Fibroblast of skin of left biceps (primary cell): ENCODE measurements at regions not wholly inside any gene's neighbourhood (a gene's known extent, or its start where the extent isn't known, plus 50 kb on each side); places are given as distances from the start of the nearest gene placed in this dataset.
"Not testable (repeated sequence)": the region's sequence is repeated elsewhere in the genome, so short reads cannot be mapped to it uniquely, and the experiment has no call there.

ENCODE experiments used
- DNase-seq, 2 experiments: peaks; one replicate each; pipeline ENCODE4 v3.0.0-alpha.2; 2013; ENCODE audit warnings: low read depth in 2 of 2

- no peak for DNase-seq
Measured at GRCh38 chr4:114249561-114249960, 270.1 kb upstream of the ARSJ start.

DNA sequence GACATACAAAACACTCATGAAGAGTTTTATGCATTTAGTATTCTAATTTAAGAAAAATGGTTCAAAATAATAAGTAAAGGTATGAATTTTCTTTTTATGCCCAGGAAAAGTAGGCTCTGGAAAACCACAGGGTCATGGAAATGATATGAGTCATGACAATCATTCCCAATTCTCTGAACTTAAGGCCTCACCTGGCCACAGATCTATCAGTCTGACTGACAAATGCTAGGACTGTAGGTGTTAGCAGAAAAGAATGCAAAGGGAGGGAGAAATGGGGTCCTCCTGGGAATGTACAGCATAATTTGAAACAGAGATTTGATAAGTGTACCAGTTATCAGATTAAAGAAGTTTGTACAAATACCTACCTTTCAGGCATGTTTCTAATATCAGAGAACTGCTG is 270.5 kb upstream of the ARSJ start:
- DNase-seq, result no peak

GRCh38 chr4:114250439-114250891 is 271.0 kb upstream of the ARSJ start:
- DNase-seq, result no peak

DNA sequence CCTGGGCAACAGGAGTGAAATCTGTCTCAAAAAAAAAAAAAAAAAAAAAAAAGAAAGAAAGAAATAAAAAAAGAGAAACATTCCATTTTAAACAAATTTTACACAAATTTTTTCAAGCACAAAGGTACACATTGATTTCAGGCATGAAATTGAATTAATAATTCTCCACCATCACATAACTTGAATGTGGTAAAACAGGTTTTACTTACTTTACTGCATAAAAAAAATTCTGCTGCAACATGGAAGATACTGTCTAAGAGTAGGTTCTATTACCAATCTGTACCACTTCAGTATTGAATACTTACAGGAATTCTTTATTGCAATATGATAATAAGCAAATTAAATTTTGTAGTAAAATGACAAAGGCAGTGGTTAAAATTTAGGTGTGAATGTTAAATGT is 271.6 kb upstream of the ARSJ start:
- no peak for DNase-seq

DNA sequence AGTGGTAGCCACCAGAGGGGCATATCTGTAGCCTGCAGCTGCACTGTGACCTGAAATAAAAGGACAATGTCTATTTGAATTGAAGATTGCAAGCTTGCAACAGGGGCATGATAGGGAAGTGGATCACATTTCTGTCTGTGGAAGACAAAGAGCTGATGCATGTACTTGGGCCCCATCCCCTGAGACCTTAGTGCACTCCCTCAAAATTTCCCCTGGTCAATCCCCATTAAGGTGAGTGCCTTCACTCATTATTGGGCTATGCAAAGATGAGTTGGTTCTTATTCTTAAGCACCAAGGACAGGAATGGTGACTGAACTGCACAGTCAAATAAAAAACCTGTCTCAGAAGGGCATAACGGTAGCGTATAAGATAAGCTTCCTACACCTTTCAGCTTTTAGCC is 273.1 kb upstream of the ARSJ start:
- DNase-seq, result no peak

DNA sequence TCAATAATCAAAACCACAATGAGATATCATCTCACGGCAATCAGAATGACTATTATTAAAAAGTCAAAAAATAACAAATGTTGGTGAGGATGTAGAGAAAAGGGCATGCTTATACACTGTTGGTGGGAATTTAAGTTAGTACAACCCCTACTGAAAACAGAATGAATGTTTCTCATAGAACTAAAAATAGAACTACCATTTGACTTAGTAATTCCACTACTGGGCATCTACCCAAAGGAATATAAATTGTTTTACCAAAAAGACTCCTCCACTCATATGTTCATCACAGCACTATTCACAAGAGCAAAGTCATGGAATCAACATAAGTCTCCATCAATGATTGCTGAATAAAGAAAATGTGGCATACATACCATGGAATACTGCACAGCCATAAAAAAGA is 278.1 kb upstream of the ARSJ start:
- no peak for DNase-seq

GRCh38 chr4:114262421-114262820 is 283.0 kb upstream of the ARSJ start:
- not testable (repeated sequence) for DNase-seq

GRCh38 chr4:114263233-114263632 is 283.8 kb upstream of the ARSJ start:
- no peak for DNase-seq

- DNase-seq, result no peak
Measured at GRCh38 chr4:114264452-114264851, 285.0 kb upstream of the ARSJ start.

DNA sequence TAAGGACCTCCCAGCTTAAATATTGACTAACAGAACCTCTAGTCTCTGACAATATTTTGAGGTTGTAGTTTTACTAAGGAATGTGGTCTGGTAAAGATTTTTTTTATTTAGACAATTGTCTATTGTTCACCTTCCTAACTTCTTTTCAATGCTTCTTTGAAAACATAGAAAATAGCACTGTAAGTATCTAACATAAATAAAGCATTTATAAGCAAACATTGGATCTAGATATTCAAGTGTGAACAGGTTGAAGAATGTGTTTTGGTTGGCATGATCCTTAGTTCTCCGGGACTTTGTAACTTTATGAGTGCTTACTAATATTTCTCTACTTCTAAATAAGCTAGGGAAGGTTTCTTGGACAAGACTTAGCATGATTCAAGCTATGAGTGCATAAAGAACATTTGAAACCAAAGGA is 285.4 kb upstream of the ARSJ start:
- DNase-seq, result no peak

DNA sequence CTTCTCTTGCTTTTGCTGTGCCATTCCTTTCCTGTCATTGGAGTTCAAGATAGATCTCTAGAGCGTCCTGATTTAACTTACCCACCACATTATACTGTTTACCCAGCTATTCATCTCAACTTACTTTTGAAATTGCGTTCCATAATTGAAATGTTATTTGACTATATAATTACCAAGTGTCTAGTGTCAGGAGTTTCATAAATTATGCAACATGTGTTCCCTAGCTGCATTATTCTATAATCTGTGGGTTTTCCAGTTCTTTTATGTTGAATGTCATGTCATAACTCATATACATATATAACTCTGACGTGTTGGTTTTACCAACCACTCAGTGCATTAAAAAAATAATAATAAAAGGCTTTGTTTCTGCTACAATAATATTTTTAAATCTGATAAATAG is 285.9 kb upstream of the ARSJ start:
- no peak for DNase-seq

GRCh38 chr4:114267976-114268375 is 288.5 kb upstream of the ARSJ start:
- DNase-seq, result no peak

- DNase-seq, result no peak
Measured at GRCh38 chr4:114271031-114271430, 291.6 kb upstream of the ARSJ start.

DNA sequence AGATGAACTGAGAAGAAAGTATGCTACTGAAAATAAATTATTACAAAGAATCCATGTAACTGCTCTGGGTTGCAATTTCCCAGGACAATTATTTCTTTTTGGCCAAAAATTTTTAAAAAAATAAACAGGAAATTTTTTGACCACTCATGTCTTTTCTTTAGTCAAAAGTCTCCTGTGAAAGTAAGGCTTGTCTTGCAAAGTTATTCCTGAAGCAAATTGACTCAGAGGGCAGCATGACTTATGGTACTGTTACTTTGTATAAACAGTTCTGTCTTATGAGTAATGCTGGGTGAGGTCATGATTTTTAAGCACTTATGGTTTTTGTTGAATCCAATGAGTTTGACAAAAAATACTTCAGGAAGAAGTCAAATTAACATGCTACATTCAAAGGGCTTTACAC is 292.8 kb upstream of the ARSJ start:
- DNase-seq, result peak; percentile 84 to 90

- DNase-seq, result no peak
Measured at GRCh38 chr4:114273238-114273637, 293.8 kb upstream of the ARSJ start.

- peak; percentile 37 to 49 for DNase-seq
Measured at GRCh38 chr4:114277690-114278089, 298.2 kb upstream of the ARSJ start.

- DNase-seq, result no peak
Measured at GRCh38 chr4:114279066-114279465, 299.6 kb upstream of the ARSJ start.

DNA sequence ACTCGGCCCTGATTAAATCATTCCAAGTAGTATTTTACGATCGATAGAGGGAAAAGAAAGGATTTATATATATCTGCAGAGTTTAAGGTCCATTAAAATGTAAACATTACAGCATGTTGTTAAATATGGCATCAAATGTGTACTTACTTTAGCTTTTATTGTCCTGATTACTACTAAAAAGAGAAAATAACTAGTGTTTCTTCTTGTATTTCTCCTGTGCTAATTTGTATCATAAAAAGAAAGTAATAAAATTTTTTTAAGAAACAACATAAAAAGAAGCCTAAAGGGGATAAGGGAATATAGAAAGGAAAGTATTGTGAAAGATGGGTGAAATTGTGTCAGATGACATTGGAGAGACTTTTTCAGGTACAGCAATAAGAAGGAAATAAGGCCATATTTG is 300.3 kb upstream of the ARSJ start:
- DNase-seq, result no peak

DNA sequence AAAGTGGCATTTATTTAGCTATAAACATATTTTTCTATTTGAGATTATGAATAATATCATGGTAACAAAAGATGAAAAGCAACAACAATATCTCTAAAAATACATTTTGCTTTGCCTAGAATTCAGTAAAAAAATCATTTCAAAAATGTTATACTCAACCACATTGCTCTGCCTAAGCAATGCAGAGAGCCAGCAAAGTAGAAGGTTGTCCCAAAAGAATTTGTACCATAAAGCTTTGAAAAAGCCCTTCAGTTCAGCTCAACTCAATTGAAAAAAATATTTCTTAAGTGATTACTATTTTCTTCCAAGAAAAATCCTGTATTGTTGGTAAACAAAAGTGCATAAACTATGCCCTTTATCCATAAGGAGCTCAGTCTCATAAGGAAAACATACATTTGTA is 301.2 kb upstream of the ARSJ start:
- DNase-seq, result no peak

- DNase-seq, result peak; percentile 89 to 91
Measured at GRCh38 chr4:114281164-114281960, 301.9 kb upstream of the ARSJ start.

DNA sequence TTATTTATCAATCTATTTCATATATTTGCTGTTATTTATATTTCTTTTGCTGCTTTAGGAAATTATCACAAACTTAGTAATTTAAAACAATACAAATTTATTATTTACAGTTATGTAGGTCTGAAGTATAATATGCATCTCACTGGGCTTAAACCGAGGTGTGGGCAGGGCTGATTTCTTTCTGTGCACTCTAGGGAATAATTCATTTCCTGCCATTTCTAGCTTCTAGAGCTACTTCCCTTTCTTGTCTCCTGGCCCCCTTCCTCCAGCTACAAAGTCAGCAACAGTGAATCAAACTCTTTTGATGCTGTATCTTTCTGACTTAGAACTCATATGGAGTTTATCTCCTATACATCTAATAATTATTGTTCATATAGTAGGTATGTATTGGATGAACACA is 303.5 kb upstream of the ARSJ start:
- no peak for DNase-seq

DNA sequence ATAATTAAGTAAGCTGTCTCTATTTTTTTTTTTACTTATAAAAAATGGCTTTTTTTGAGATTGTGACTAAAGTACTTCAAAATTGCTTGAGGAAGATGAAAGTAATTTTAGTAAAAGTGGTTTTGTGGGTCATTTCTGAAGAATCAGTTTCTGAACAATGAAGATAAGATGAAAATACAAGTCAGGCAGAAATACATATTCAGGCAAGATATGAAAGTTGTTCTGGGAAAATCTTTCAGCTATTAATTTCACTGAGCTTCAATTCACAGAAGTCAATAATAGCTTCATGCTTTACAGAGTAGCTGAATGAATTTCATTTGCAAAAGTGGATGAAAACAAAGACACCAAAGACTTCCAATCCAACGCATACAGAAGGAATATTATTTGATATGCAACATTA is 305.2 kb upstream of the ARSJ start:
- no peak for DNase-seq

GRCh38 chr4:114286262-114286810 is 306.9 kb upstream of the ARSJ start:
- DNase-seq, result no peak
